Tibial nerve (tissue), 4 donors: ENCODE measurements at regions not wholly inside any gene's neighbourhood (a gene's known extent, or its start where the extent isn't known, plus 50 kb on each side); places are given as distances from the start of the nearest gene placed in this dataset.

Source experiments
- DNase-seq, 2 donors: peaks; one replicate each; pipeline ENCODE4 v3.0.0-alpha.2; 2019; ENCODE audit warnings: low spot score in 2 of 2
- H3K27ac ChIP-seq, 4 donors: fragments of 200-600 bp; sonication (generic) in 3 of 4; one replicate each; pipeline ENCODE4 v1.5.1; 2017 to 2019; ENCODE audit warnings: mild to moderate bottlenecking in 1 of 4
- H3K27me3 ChIP-seq, 2 donors: fragments of 200-600 bp; sonication (generic) in 1 of 2; one replicate each; pipeline versions ENCODE4 v1.5.1 to v1.6.0; 2017 to 2019
- H3K36me3 ChIP-seq, 3 donors: fragments of 200-600 bp; sonication (generic); one replicate each; pipeline ENCODE4 v1.5.1; 2018 to 2019
- H3K4me1 ChIP-seq, 4 donors: fragments of 200-600 bp; sonication (generic) in 3 of 4; one replicate each; pipeline ENCODE4 v1.5.1; 2017 to 2019
- H3K4me3 ChIP-seq, 4 donors: fragments of 200-600 bp; sonication (generic) in 3 of 4; one replicate each; pipeline ENCODE4 v1.5.1; 2017 to 2019; ENCODE audit warnings: mild to moderate bottlenecking in 1 of 4, moderate library complexity in 1 of 4
- H3K9me3 ChIP-seq, 4 donors: fragments of 200-600 bp; sonication (generic) in 3 of 4; one replicate each; pipeline ENCODE4 v1.5.1; 2017 to 2019
- CTCF ChIP-seq, 5 experiments: fragments of 200-600 bp in 3 of 5; fragments of 450-650 bp in 2 of 5; sonication (generic) in 3 of 5; IDR thresholded peaks; one replicate each; pipeline ENCODE4 v1.5.1; 2016 to 2019; ENCODE audit warnings: antibody characterized with exemption in 5 of 5, mild to moderate bottlenecking in 3 of 5, moderate library complexity in 2 of 5
- EP300 ChIP-seq, 2 donors: sonication (generic); formaldehyde crosslinking; IDR thresholded peaks; one replicate each; pipeline ENCODE4 v1.6.1; 2017; ENCODE audit warnings: antibody characterized with exemption in 2 of 2, mild to moderate bottlenecking in 1 of 2
- POLR2A ChIP-seq, 2 donors: fragments of 450-650 bp; IDR thresholded peaks; one replicate each; pipeline ENCODE4 v1.6.1; 2017; ENCODE audit warnings: antibody characterized with exemption in 2 of 2, mild to moderate bottlenecking in 2 of 2, moderate library complexity in 2 of 2
- WGBS, 2 donors: methylation state at CpG; one replicate each; pipeline ENCODE4 v1.1.5; 2018; 5-methylcytosine and 5-hydroxymethylcytosine counted together

GRCh38 chr2:144143294-144144151 is 376.4 kb downstream of the ZEB2 start:
- H3K4me3 ChIP-seq = no peak overlapping the region
- DNase-seq = no peak
- WGBS, 2 donors = 69 to 72% methylated on average over 4 of the region's 4 CpGs
- peak overlapping the region in 2 of 4 donors; percentile 33 to 60 for H3K27ac ChIP-seq
- H3K4me1 ChIP-seq = peaks cover 0 to 8% (median 3%) of the 10 kb centered on the region in 4 donors
- no peaks in the 10 kb centered on the region for H3K9me3 ChIP-seq
- H3K36me3 ChIP-seq = no peaks in the 10 kb centered on the region
- H3K27me3 ChIP-seq = no peaks in the 10 kb centered on the region
- TF ChIP-seq EP300 (IDR thresholded peaks at IDR 0.05) (peak in 1 of 2 donors; percentile 31), CTCF (IDR thresholded peaks at IDR 0.05) (no peak)

- Histone ChIP-seq H3K27ac (peak overlapping the region in 1 of 4 donors; percentile 14), H3K4me1 (peaks cover 0 to 8% (median 2%) of the 10 kb centered on the region in 4 donors), H3K9me3 (no peaks in the 10 kb centered on the region), H3K4me3 (no peak overlapping the region), H3K27me3 (no peaks in the 10 kb centered on the region), H3K36me3 (peaks cover 0 to 5% (median 0%) of the 10 kb centered on the region in 3 donors)
- TF ChIP-seq POLR2A (IDR thresholded peaks at IDR 0.05) = no peak
- no peak for TF ChIP-seq EP300 (IDR thresholded peaks at IDR 0.05)
- TF ChIP-seq CTCF (IDR thresholded peaks at IDR 0.05) = no peak
- WGBS, 2 donors = 75 to 87% methylated on average over 3 of the region's 3 CpGs
- no peak for DNase-seq
Observed at GRCh38 chr2:144140891-144141290, 379.0 kb downstream of the ZEB2 start.

- TF ChIP-seq POLR2A (IDR thresholded peaks at IDR 0.05) (no peak), EP300 (IDR thresholded peaks at IDR 0.05) (no peak), CTCF (IDR thresholded peaks at IDR 0.05) (no peak)
- H3K4me1 ChIP-seq = peaks cover 0 to 6% (median 0%) of the 10 kb centered on the region in 4 donors
- H3K9me3 ChIP-seq = no peaks in the 10 kb centered on the region
- no peak for DNase-seq
- WGBS, 2 donors = 84 to 87% methylated on average over 5 of the region's 5 CpGs
- no peaks in the 10 kb centered on the region for H3K27me3 ChIP-seq
- no peak overlapping the region for H3K4me3 ChIP-seq
- peaks cover 0 to 5% (median 0%) of the 10 kb centered on the region in 3 donors for H3K36me3 ChIP-seq
- H3K27ac ChIP-seq = no peak overlapping the region
Observed at GRCh38 chr2:144137705-144138428, 382.1 kb downstream of the ZEB2 start.

GRCh38 chr2:144137272-144137671 is 382.6 kb downstream of the ZEB2 start:
- Histone ChIP-seq H3K9me3 (no peaks in the 10 kb centered on the region), H3K4me3 (no peak overlapping the region), H3K27me3 (no peaks in the 10 kb centered on the region), H3K4me1 (peaks cover 0 to 6% (median 0%) of the 10 kb centered on the region in 4 donors), H3K27ac (no peak overlapping the region), H3K36me3 (peaks cover 0 to 5% (median 0%) of the 10 kb centered on the region in 3 donors)
- DNase-seq = no peak
- 100% methylated on average over 1 of the region's 1 CpG for WGBS, 2 donors
- TF ChIP-seq CTCF (IDR thresholded peaks at IDR 0.05) (no peak), EP300 (IDR thresholded peaks at IDR 0.05) (no peak), POLR2A (IDR thresholded peaks at IDR 0.05) (no peak)
